AG10803 (cell line): ENCODE measurements at regions not wholly inside any gene's neighbourhood (a gene's known extent, or its start where the extent isn't known, plus 50 kb on each side); places are given as distances from the start of the nearest gene placed in this dataset.

Source experiments
- DNase-seq: peaks from one replicate; pipeline ENCODE4 v3.0.0; 2010; ENCODE audit warnings: low read depth
- H3K4me3 ChIP-seq: 2 replicates; pipeline ENCODE4 v1.5.1; 2011; ENCODE audit warnings: mild to moderate bottlenecking, low read length, control low read depth
- CTCF ChIP-seq: conservative IDR thresholded peaks from 2 replicates; pipeline ENCODE4 v1.5.1; 2011; ENCODE audit warnings: mild to moderate bottlenecking, low read length, control low read depth, inconsistent platforms

GRCh38 chr11:29786092-29786491, 230.7 kb downstream of the KCNA4 start:
- no peak overlapping the region for H3K4me3 ChIP-seq
- no peak for DNase-seq
- TF ChIP-seq CTCF, result no peak

GRCh38 chr11:29783506-29783905, 233.3 kb downstream of the KCNA4 start:
- H3K4me3 ChIP-seq, result no peak overlapping the region
- no peak for DNase-seq
- no peak for TF ChIP-seq CTCF

GRCh38 chr11:29782447-29782846, 234.4 kb downstream of the KCNA4 start:
- no peak for TF ChIP-seq CTCF
- H3K4me3 ChIP-seq, result no peak overlapping the region
- DNase-seq, result no peak

- no peak for DNase-seq
- TF ChIP-seq CTCF, result no peak
These were observed 235.6 kb downstream of the KCNA4 start for GRCh38 chr11:29781268-29781667.

GRCh38 chr11:29780756-29781155, 236.1 kb downstream of the KCNA4 start:
- H3K4me3 ChIP-seq, result no peak overlapping the region
- no peak for TF ChIP-seq CTCF

More at GRCh38 chr11:29781268-29781667, 235.6 kb downstream of the KCNA4 start:
- no peak overlapping the region for H3K4me3 ChIP-seq

GRCh38 chr11:29773656-29774264, 243.1 kb downstream of the KCNA4 start:
- no peak for TF ChIP-seq CTCF
- no peak for DNase-seq
- H3K4me3 ChIP-seq, result no peak overlapping the region

More at GRCh38 chr11:29780756-29781155, 236.1 kb downstream of the KCNA4 start:
- DNase-seq, result no peak

GRCh38 chr11:29756871-29757270, 260.0 kb downstream of the KCNA4 start:
- TF ChIP-seq CTCF, result no peak
- no peak overlapping the region for H3K4me3 ChIP-seq
- no peak for DNase-seq
